K562 (cell line): ENCODE measurements at regions not wholly inside any gene's neighbourhood (a gene's known extent, or its start where the extent isn't known, plus 50 kb on each side); places are given as distances from the start of the nearest gene placed in this dataset.

ENCODE experiments used
- ATAC-seq: fragments of 200-7000 bp; cut with Tn5 transposase; 3 replicates; pipeline ENCODE4 v1.9.1; 2020; ENCODE audit warnings: moderate library complexity
- BruUV-seq: library from RNA; stranded (reverse); fragments of 400-500 nt; replicated peaks from 2 replicates; lab custom pipeline; 2021; lab: Mats Ljungman, UMichigan
- CTCF ChIA-PET: fragments of 300-600 bp; formaldehyde crosslinking; extraction: SDS; loops from one replicate; lab custom pipeline; 2021; ENCODE audit warnings: low intra/inter-chr PET ratio; lab: Yijun Ruan, JAX
- POLR2A ChIA-PET: fragments of 300-600, 350-650 bp; sonication (Branson Sonifier 250); formaldehyde crosslinking; extraction: SDS; loops from one replicate; lab custom pipeline; 2021; ENCODE audit warnings: antibody characterized with exemption, inconsistent platforms; lab: Yijun Ruan, JAX
- DNase-seq, 4 experiments: peaks; one replicate each; pipeline versions ENCODE4 v3.0.0 to v3.0.0-alpha.2; 2011 to 2018; ENCODE audit warnings: low spot score in 3 of 4, mixed read lengths in 3 of 4; ENCODE audit errors: extremely low read depth in 1 of 4
- FAIRE-seq: peaks from 2 replicates; lab custom pipeline; 2011; peaks lifted over from hg19 to GRCh38; lab: Jason Lieb, UNC
- H2AFZ ChIP-seq: 2 replicates; pipeline ENCODE4 v1.6.0; 2011; ENCODE audit warnings: low read depth, low read length, control low read depth, inconsistent platforms
- H3K27ac ChIP-seq: fragments of 200-600 bp; 3 replicates; pipeline ENCODE4 v1.8.0; 2011; ENCODE audit warnings: low read depth, mild to moderate bottlenecking, control low read depth, inconsistent platforms, low read length, moderate library complexity, mixed read lengths; ENCODE audit errors: extremely low read depth
- H3K27me3 ChIP-seq, 2 experiments: fragments of 300-600 bp in 1 of 2; 2 replicates in 1 of 2; 3 replicates in 1 of 2; pipeline versions ENCODE4 v1.6.0 to v1.8.0; 2011; ENCODE audit warnings: inconsistent platforms in 2 of 2, low read length in 2 of 2, mild to moderate bottlenecking in 1 of 2, mixed read lengths in 1 of 2, moderate library complexity in 1 of 2; ENCODE audit not compliant: control insufficient read depth in 2 of 2, insufficient read depth in 2 of 2
- H3K36me3 ChIP-seq: fragments of 300-600 bp; 3 replicates; pipeline ENCODE4 v1.8.0; 2011; ENCODE audit warnings: mild to moderate bottlenecking, low read length, inconsistent platforms; ENCODE audit not compliant: control insufficient read depth, insufficient read depth
- H3K4me1 ChIP-seq, 2 experiments: fragments of 200-600 bp in 1 of 2; replicated peaks in 1 of 2; 2 replicates in 1 of 2; 3 replicates in 1 of 2; pipeline versions ENCODE4 v1.5.1 to v1.8.0; 2011; ENCODE audit warnings: inconsistent platforms in 2 of 2, low read length in 2 of 2, mild to moderate bottlenecking in 1 of 2, mixed read lengths in 1 of 2, moderate library complexity in 1 of 2; ENCODE audit not compliant: control insufficient read depth in 2 of 2, insufficient read depth in 2 of 2
- H3K4me2 ChIP-seq: 2 replicates; pipeline ENCODE4 v1.6.1; 2011; ENCODE audit warnings: low read length, control low read depth, inconsistent platforms, mixed read lengths; ENCODE audit not compliant: insufficient read depth
- H3K4me3 ChIP-seq: fragments of 200-600 bp; sonication (generic), shearing (Covaris generic); 2 replicates; pipeline ENCODE4 v1.5.1; 2016; ENCODE audit warnings: control low read depth, inconsistent platforms
- H3K79me2 ChIP-seq: fragments of 200-600 bp; 3 replicates; pipeline ENCODE4 v1.8.0; 2011; ENCODE audit warnings: low read length, inconsistent platforms; ENCODE audit not compliant: control insufficient read depth, insufficient read depth
- H3K9ac ChIP-seq, 2 experiments: 2 replicates each; pipeline versions ENCODE4 v1.6.0 to v1.6.1; 2011; ENCODE audit warnings: low read depth in 2 of 2, low read length in 2 of 2, control low read depth in 1 of 2, inconsistent platforms in 1 of 2, mild to moderate bottlenecking in 1 of 2, mixed read lengths in 1 of 2; ENCODE audit not compliant: insufficient read depth in 1 of 2
- H3K9me1 ChIP-seq: one replicate; pipeline ENCODE4 v1.6.0; 2011; ENCODE audit warnings: inconsistent platforms, mild to moderate bottlenecking, low read length, moderate library complexity; ENCODE audit not compliant: control insufficient read depth, insufficient read depth
- H3K9me3 ChIP-seq: replicated peaks from 2 replicates; pipeline ENCODE4 v1.5.1; 2011; ENCODE audit warnings: low read depth, low read length, inconsistent platforms; ENCODE audit not compliant: control insufficient read depth, insufficient read depth
- H4K20me1 ChIP-seq: replicated peaks from 2 replicates; pipeline ENCODE4 v1.6.1; 2011; ENCODE audit warnings: low read length, inconsistent platforms, mixed read lengths; ENCODE audit not compliant: control insufficient read depth, insufficient read depth
- ATF4 ChIP-seq: fragments of 450-650 bp; formaldehyde crosslinking; IDR thresholded peaks from 2 replicates; pipeline ENCODE4 v1.4.0; 2022; ENCODE audit warnings: mild to moderate bottlenecking, moderate library complexity
- CEBPB ChIP-seq: fragments of 450-650 bp; IDR thresholded peaks from 2 replicates; pipeline ENCODE4 v1.6.1; 2016; ENCODE audit warnings: missing genetic modification characterization, missing compliant biosample characterization
- CHD2 ChIP-seq: IDR thresholded peaks from 2 replicates; pipeline ENCODE4 v1.6.1; 2011; ENCODE audit warnings: low read depth, low read length
- HNRNPLL ChIP-seq: fragments of 200-400 bp; formaldehyde crosslinking; IDR thresholded peaks from 2 replicates; pipeline ENCODE4 v1.6.1; 2017; ENCODE audit warnings: low read length, low read depth, mild to moderate bottlenecking; ENCODE audit not compliant: poor library complexity, severe bottlenecking
- ID3 ChIP-seq, 2 experiments: fragments of 250-450 bp in 1 of 2; fragments of 450-650 bp in 1 of 2; sonication (Bioruptor Pico) in 1 of 2; IDR thresholded peaks; 2 replicates each; pipeline versions ENCODE4 v1.6.1 to v1.8.0; 2016 to 2021; ENCODE audit warnings: mild to moderate bottlenecking in 2 of 2, moderate library complexity in 2 of 2, missing compliant biosample characterization in 1 of 2, missing genetic modification characterization in 1 of 2
- MCM5 ChIP-seq: fragments of 450-650 bp; IDR thresholded peaks from 2 replicates; pipeline ENCODE4 v1.6.1; 2016; ENCODE audit warnings: low read depth
- MCM7 ChIP-seq, 2 experiments: fragments of 450-650 bp; IDR thresholded peaks; 2 replicates each; pipeline ENCODE4 v1.6.1; 2016 to 2018
- NCOA1 ChIP-seq: fragments of 450-650 bp; IDR thresholded peaks from 2 replicates; pipeline ENCODE4 v1.6.1; 2016; ENCODE audit warnings: low read depth
- NFE2 ChIP-seq: IDR thresholded peaks from 2 replicates; pipeline ENCODE4 v1.6.1; 2014; ENCODE audit warnings: antibody characterized with exemption, low read depth
- POLR2AphosphoS5 ChIP-seq: IDR thresholded peaks from 2 replicates; pipeline ENCODE4 v1.6.1; 2011; ENCODE audit warnings: mild to moderate bottlenecking, low read depth, low read length, moderate library complexity; ENCODE audit not compliant: control insufficient read depth, insufficient read depth
- RBM25 ChIP-seq: fragments of 200-400 bp; formaldehyde crosslinking; IDR thresholded peaks from 2 replicates; pipeline ENCODE4 v1.6.1; 2018; ENCODE audit warnings: low read length, low read depth, moderate library complexity; ENCODE audit not compliant: severe bottlenecking
- SRSF3 ChIP-seq: fragments of 200-400 bp; formaldehyde crosslinking; IDR thresholded peaks from 2 replicates; pipeline ENCODE4 v1.6.1; 2016; ENCODE audit warnings: mild to moderate bottlenecking, low read length, moderate library complexity; ENCODE audit not compliant: insufficient read depth
- ZBTB33 ChIP-seq: sonication (generic); formaldehyde crosslinking; IDR thresholded peaks from 2 replicates; pipeline ENCODE4 v1.8.1; 2023; ENCODE audit warnings: mild to moderate bottlenecking, missing genetic modification reagents
- ZBTB9 ChIP-seq: fragments of 450-650 bp; formaldehyde crosslinking; IDR thresholded peaks from 2 replicates; pipeline ENCODE4 v1.4.0; 2020; ENCODE audit warnings: mild to moderate bottlenecking, moderate library complexity
- ZKSCAN3 ChIP-seq: fragments of 250-450 bp; sonication (Bioruptor Pico); IDR thresholded peaks from 2 replicates; pipeline ENCODE4 v1.4.0; 2020
- ZNF408 ChIP-seq: fragments of 250-450 bp; sonication (Bioruptor Pico); IDR thresholded peaks from 2 replicates; pipeline ENCODE4 v1.4.0; 2020; ENCODE audit warnings: low read depth, mild to moderate bottlenecking, moderate library complexity
- WGBS: fragments of 100-300 bp; shearing (Covaris generic); methylation state at CpG from one replicate; pipeline ENCODE4 v1.1.6; 2016; ENCODE audit warnings: low coverage, mixed read lengths; ENCODE audit not compliant: insufficient coverage; ENCODE audit errors: missing lambda C conversion rate; 5-methylcytosine and 5-hydroxymethylcytosine counted together
- in situ Hi-C: fragments of 300-500 bp; cut with MboI; formaldehyde crosslinking; loops from 4 replicates; pipeline ENCODE4 v1.15.0; 2018; ENCODE audit warnings: inconsistent platforms, mixed read lengths
- intact Hi-C: fragments of 100-400 bp; cut with micrococcal nuclease; formaldehyde crosslinking; loops from 2 replicates; pipeline ENCODE4 v1.14.2; 2022

- H3K27ac ChIP-seq, result no peak overlapping the region
- H3K4me2 ChIP-seq, result no peak overlapping the region
- no peak overlapping the region for H3K4me3 ChIP-seq
- DNase-seq, result no peak
- intact Hi-C loops (no loop called here), in situ Hi-C loops (no loop called here)
- no peaks in the 10 kb centered on the region for H3K79me2 ChIP-seq
- no peaks in the 10 kb centered on the region for H3K9me3 ChIP-seq
- POLR2A ChIA-PET, result no interaction called here
- no peak overlapping the region for H2AFZ ChIP-seq
- 2% methylated on average over 3 of the region's 3 CpGs for WGBS
- no peaks in the 10 kb centered on the region for H3K9me1 ChIP-seq
- no TSS peak for BruUV-seq
- peaks cover 0 to 8% of the 10 kb centered on the region in 2 experiments; a peak in 2 of 5 replicates for H3K27me3 ChIP-seq
- H3K4me1 ChIP-seq, result no peaks in the 10 kb centered on the region
- CTCF ChIA-PET, result interaction anchor here (0.6 kb wide), 1 partner anchor 1891 kb away, joined by 3 read pairs; no protein-coding TSS in a partner anchor
- no peak overlapping the region for H3K9ac ChIP-seq
- no peak for ATAC-seq
- no peaks in the 10 kb centered on the region for H4K20me1 ChIP-seq
- no peak for FAIRE-seq
- no peaks in the 10 kb centered on the region for H3K36me3 ChIP-seq
- TF ChIP-seq CHD2, result no peak
- no peak for TF ChIP-seq ATF4 (CRISPR knock-in tag)
- TF ChIP-seq POLR2AphosphoS5, result no peak
- no peak for TF ChIP-seq HNRNPLL
- TF ChIP-seq RBM25, result no peak
- TF ChIP-seq ID3 (CRISPR knock-in tag; IDR thresholded peaks at IDR 0.05), result no peak
- no peak for TF ChIP-seq ID3 (tag; IDR thresholded peaks at IDR 0.05)
- TF ChIP-seq NCOA1, result no peak
- no peak for TF ChIP-seq ZKSCAN3 (CRISPR knock-in tag)
- TF ChIP-seq MCM7 (IDR thresholded peaks at IDR 0.05), result no peak
- no peak for TF ChIP-seq NFE2
- no peak for TF ChIP-seq CEBPB (tag)
- no peak for TF ChIP-seq ZBTB33 (CRISPR knock-in tag)
- TF ChIP-seq ZNF408 (CRISPR knock-in tag), result no peak
- TF ChIP-seq MCM5, result no peak
- TF ChIP-seq ZBTB9 (CRISPR knock-in tag), result no peak
- TF ChIP-seq SRSF3, result no peak
Measured at GRCh38 chr10:62573929-62574328, 199.8 kb downstream of the ZNF365 start.
